ENCODE measurements at regions not wholly inside any gene's neighbourhood (a gene's known extent, or its start where the extent isn't known, plus 50 kb on each side); places are given as distances from the start of the nearest gene placed in this dataset.

- whole genome bisulfite sequencing (ENCODE audit: insufficient coverage, insufficient replicate concordance, low lambda C conversion rate, missing lambda C conversion rate), result 0% methylated on average over 1 of the region's 1 CpG
- Histone ChIP-seq H3K4me3 (no peak overlapping the region), H3K9me3 (replicated peaks; ENCODE audit: control insufficient read depth, insufficient read depth, low read length) (no peaks in the 10 kb centered on the region), H3K4me1 (ENCODE audit: control insufficient read depth, insufficient read depth, low read length) (no peaks in the 10 kb centered on the region), H2AFZ (ENCODE audit: control insufficient read depth, low read depth, low read length) (no peak overlapping the region), H3K79me2 (ENCODE audit: control insufficient read depth, insufficient read depth, low read length) (no peaks in the 10 kb centered on the region), H3K4me2 (ENCODE audit: control insufficient read depth, insufficient read depth) (no peak overlapping the region), H3K36me3 (ENCODE audit: control insufficient read depth in 2 of 2, insufficient read depth in 2 of 2, low read length in 1 of 2) (no peaks in the 10 kb centered on the region), H4K20me1 (ENCODE audit: control insufficient read depth, insufficient read depth) (no peaks in the 10 kb centered on the region), H3K27me3 (replicated peaks in 1 of 2; ENCODE audit: control insufficient read depth in 2 of 2, insufficient read depth in 2 of 2, low read length in 1 of 2) (no peaks in the 10 kb centered on the region), H3K9ac (ENCODE audit: control insufficient read depth, insufficient read depth, low read length) (no peak overlapping the region), H3K27ac (ENCODE audit: control insufficient read depth, insufficient read depth) (no peak overlapping the region)
- ChIA-PET POLR2A (no interaction called here), SMC1A (ENCODE audit: uncharacterized antibody, unreplicated experiment) (no interaction called here), CTCF (no interaction called here), RAD21 (ENCODE audit: unreplicated experiment) (no interaction called here)
- intact Hi-C loops (cut with micrococcal nuclease; ENCODE audit: unreplicated experiment), result no loop called here
- in situ Hi-C loops (cut with MboI), result no loop called here
- no peak for FAIRE-seq
- DNase-seq (ENCODE audit: low read depth, low spot score), result no peak
- no TSS peak for BruUV-seq (replicated peaks)
- TF ChIP-seq IKZF2 (IDR thresholded peaks at IDR 0.05) (no peak), CREM (IDR thresholded peaks at IDR 0.05; ENCODE audit: low read depth) (no peak), POLR2AphosphoS5 (IDR thresholded peaks at IDR 0.05; ENCODE audit: low read length) (no peak), STAT3 (IDR thresholded peaks at IDR 0.05; ENCODE audit: low read depth, low read length) (no peak), ATF2 (IDR thresholded peaks at IDR 0.05; ENCODE audit: low read length) (no peak), BCL3 (IDR thresholded peaks at IDR 0.05; ENCODE audit: borderline replicate concordance, insufficient read depth, low read depth, low read length, poor library complexity, severe bottlenecking) (no peak), ZNF622 (IDR thresholded peaks at IDR 0.05) (no peak), MXI1 (IDR thresholded peaks at IDR 0.05; ENCODE audit: low read depth, low read length) (no peak), CTCF (IDR thresholded peaks at IDR 0.05 in 2 of 3, conservative IDR thresholded peaks at IDR 0.05 in 1 of 3; ENCODE audit: control insufficient read depth in 2 of 3, extremely low read depth in 1 of 3, insufficient read depth in 1 of 3, low read depth in 3 of 3, low read length in 3 of 3) (no peak), RELB (IDR thresholded peaks at IDR 0.05; ENCODE audit: low read depth) (no peak), MEF2B (IDR thresholded peaks at IDR 0.05; ENCODE audit: partially characterized antibody, poor library complexity, severe bottlenecking) (no peak)
- ATAC-seq, result no peak
Measured at GRCh38 chr16:63735456-63735855, 1386.4 kb downstream of the CDH11 start.
